ENCODE measurements at regions not wholly inside any gene's neighbourhood (a gene's known extent, or its start where the extent isn't known, plus 50 kb on each side); places are given as distances from the start of the nearest gene placed in this dataset.
"Not testable (repeated sequence)": the region's sequence is repeated elsewhere in the genome, so short reads cannot be mapped to it uniquely, and the experiment has no call there.

- FAIRE-seq (no peak), DNase-seq (ENCODE audit: extremely low spot score, insufficient read length, low read depth) (no peak)
These were observed 1226.6 kb upstream of the FAM98A start for GRCh38 chr2:34825686-34826085.

GRCh38 chr2:34822616-34823015, 1223.5 kb upstream of the FAM98A start:
- no peak for DNase-seq (ENCODE audit: extremely low spot score, insufficient read length, low read depth)
- no peak for FAIRE-seq

- no peak for FAIRE-seq
- DNase-seq (ENCODE audit: extremely low spot score, insufficient read length, low read depth) = no peak
These were observed 1216.1 kb upstream of the FAM98A start for GRCh38 chr2:34815052-34815741.

GRCh38 chr2:34810456-34810855, 1211.4 kb upstream of the FAM98A start:
- no peak for FAIRE-seq
- no peak for DNase-seq (ENCODE audit: extremely low spot score, insufficient read length, low read depth)

GRCh38 chr2:34808426-34808825, 1209.3 kb upstream of the FAM98A start:
- DNase-seq (ENCODE audit: extremely low spot score, insufficient read length, low read depth) = no peak
- FAIRE-seq = no peak

GRCh38 chr2:34806891-34807290, 1207.8 kb upstream of the FAM98A start:
- FAIRE-seq = no peak
- no peak for DNase-seq (ENCODE audit: extremely low spot score, insufficient read length, low read depth)

GRCh38 chr2:34806396-34806795, 1207.3 kb upstream of the FAM98A start:
- no peak for DNase-seq (ENCODE audit: extremely low spot score, insufficient read length, low read depth)
- FAIRE-seq = no peak

- no peak for DNase-seq (ENCODE audit: extremely low spot score, insufficient read length, low read depth)
- no peak for FAIRE-seq
These were observed 1200.5 kb upstream of the FAM98A start for GRCh38 chr2:34799556-34799955.

- not testable (repeated sequence) for FAIRE-seq; DNase-seq (ENCODE audit: extremely low spot score, insufficient read length, low read depth)
These were observed 1196.5 kb upstream of the FAM98A start for GRCh38 chr2:34795586-34795985.

GRCh38 chr2:34789169-34789568, 1190.1 kb upstream of the FAM98A start:
- DNase-seq (ENCODE audit: extremely low spot score, insufficient read length, low read depth) = no peak

GRCh38 chr2:34787341-34787740, 1188.2 kb upstream of the FAM98A start:
- DNase-seq (ENCODE audit: extremely low spot score, insufficient read length, low read depth) (no peak), FAIRE-seq (no peak)

More at GRCh38 chr2:34789169-34789568, 1190.1 kb upstream of the FAM98A start:
- no peak for FAIRE-seq

- no peak for FAIRE-seq
- DNase-seq (ENCODE audit: extremely low spot score, insufficient read length, low read depth) = no peak
These were observed 1186.2 kb upstream of the FAM98A start for GRCh38 chr2:34785206-34785785.

GRCh38 chr2:34784701-34785100, 1185.6 kb upstream of the FAM98A start:
- FAIRE-seq (no peak), DNase-seq (ENCODE audit: extremely low spot score, insufficient read length, low read depth) (no peak)

GRCh38 chr2:34750742-34751141, 1151.6 kb upstream of the FAM98A start:
- FAIRE-seq; DNase-seq (ENCODE audit: extremely low spot score, insufficient read length, low read depth): not testable (repeated sequence)

- no peak for DNase-seq (ENCODE audit: extremely low spot score, insufficient read length, low read depth)
- FAIRE-seq = no peak
These were observed 1148.5 kb upstream of the FAM98A start for GRCh38 chr2:34747643-34748042.

GRCh38 chr2:34738691-34739090, 1139.6 kb upstream of the FAM98A start:
- no peak for FAIRE-seq
- no peak for DNase-seq (ENCODE audit: extremely low spot score, insufficient read length, low read depth)

- DNase-seq (ENCODE audit: extremely low spot score, insufficient read length, low read depth) (no peak), FAIRE-seq (no peak)
These were observed 1138.0 kb upstream of the FAM98A start for GRCh38 chr2:34737146-34737545.

- no peak for FAIRE-seq
- DNase-seq (ENCODE audit: extremely low spot score, insufficient read length, low read depth) = no peak
These were observed 1137.4 kb upstream of the FAM98A start for GRCh38 chr2:34736482-34736881.

GRCh38 chr2:34734662-34735061, 1135.6 kb upstream of the FAM98A start:
- FAIRE-seq (no peak), DNase-seq (ENCODE audit: extremely low spot score, insufficient read length, low read depth) (no peak)

- FAIRE-seq (no peak), DNase-seq (ENCODE audit: extremely low spot score, insufficient read length, low read depth) (no peak)
These were observed 1134.9 kb upstream of the FAM98A start for GRCh38 chr2:34734042-34734441.

GRCh38 chr2:34731292-34731691, 1132.2 kb upstream of the FAM98A start:
- no peak for FAIRE-seq
- no peak for DNase-seq (ENCODE audit: extremely low spot score, insufficient read length, low read depth)

GRCh38 chr2:34729845-34730244, 1130.7 kb upstream of the FAM98A start:
- no peak for DNase-seq (ENCODE audit: extremely low spot score, insufficient read length, low read depth)
- no peak for FAIRE-seq
